Stimulated activated CD4-positive, alpha-beta T cell treated with anti-CD3 and anti-CD28 coated beads, TNF-alpha, amount 100 ng/mL, for 1 hour (primary cell): ENCODE measurements at regions not wholly inside any gene's neighbourhood (a gene's known extent, or its start where the extent isn't known, plus 50 kb on each side); places are given as distances from the start of the nearest gene placed in this dataset.

Experiments used
- DNase-seq, 3 donors: peaks; one replicate each; pipeline ENCODE4 v3.0.0-alpha.2; 2020; ENCODE audit warnings: low read depth in 3 of 3, low spot score in 1 of 3

DNA sequence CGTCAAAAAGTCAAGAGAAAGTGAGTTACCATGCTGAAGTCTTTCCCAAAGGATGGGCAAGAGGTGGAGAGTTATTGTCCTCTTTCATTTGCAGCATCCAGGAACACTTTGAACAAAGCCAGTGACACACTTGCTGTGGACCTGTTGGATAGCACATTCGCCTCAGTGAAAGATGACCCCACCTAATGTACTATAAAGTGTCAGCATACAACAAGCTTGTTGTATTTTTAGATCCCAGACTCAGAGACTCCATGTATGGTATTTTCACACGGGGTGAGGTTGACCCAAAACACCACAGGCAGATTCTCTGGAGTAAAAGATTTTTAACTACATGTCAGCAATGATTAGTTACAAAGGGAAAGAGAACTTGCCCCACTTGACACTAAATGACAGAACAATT lies 273.8 kb downstream of the PTBP2 start:
- no peak for DNase-seq

DNA sequence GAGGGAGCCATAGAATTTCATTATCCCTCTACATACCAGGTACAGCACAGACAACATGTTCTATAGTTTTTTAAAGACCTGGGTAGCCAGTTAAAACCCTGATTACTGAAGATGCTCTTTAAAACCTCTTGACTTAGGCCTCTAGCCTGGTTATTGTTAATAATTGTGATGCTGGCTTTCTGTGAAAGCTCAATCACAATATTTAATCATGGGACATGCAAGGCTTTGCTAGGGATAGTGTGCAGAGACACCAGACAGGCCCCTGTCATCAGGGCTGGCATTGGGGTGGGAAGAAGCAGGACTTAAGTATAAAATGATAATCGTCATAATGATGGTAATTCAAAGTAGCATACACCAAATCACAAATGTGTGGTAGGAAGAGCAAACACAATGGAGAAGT lies 274.4 kb downstream of the PTBP2 start:
- DNase-seq = no peak

GRCh38 chr1:96997717-96998116 lies 276.1 kb downstream of the PTBP2 start:
- DNase-seq = no peak

GRCh38 chr1:96998466-96998865 lies 276.9 kb downstream of the PTBP2 start:
- DNase-seq = no peak

GRCh38 chr1:96999191-96999590 lies 277.6 kb downstream of the PTBP2 start:
- no peak for DNase-seq

- no peak for DNase-seq
These were observed 282.5 kb downstream of the PTBP2 start for GRCh38 chr1:97004054-97004453.

- no peak for DNase-seq
These were observed 283.2 kb downstream of the PTBP2 start for GRCh38 chr1:97004743-97005142.

- DNase-seq = no peak
These were observed 284.6 kb downstream of the PTBP2 start for GRCh38 chr1:97006044-97006661.

DNA sequence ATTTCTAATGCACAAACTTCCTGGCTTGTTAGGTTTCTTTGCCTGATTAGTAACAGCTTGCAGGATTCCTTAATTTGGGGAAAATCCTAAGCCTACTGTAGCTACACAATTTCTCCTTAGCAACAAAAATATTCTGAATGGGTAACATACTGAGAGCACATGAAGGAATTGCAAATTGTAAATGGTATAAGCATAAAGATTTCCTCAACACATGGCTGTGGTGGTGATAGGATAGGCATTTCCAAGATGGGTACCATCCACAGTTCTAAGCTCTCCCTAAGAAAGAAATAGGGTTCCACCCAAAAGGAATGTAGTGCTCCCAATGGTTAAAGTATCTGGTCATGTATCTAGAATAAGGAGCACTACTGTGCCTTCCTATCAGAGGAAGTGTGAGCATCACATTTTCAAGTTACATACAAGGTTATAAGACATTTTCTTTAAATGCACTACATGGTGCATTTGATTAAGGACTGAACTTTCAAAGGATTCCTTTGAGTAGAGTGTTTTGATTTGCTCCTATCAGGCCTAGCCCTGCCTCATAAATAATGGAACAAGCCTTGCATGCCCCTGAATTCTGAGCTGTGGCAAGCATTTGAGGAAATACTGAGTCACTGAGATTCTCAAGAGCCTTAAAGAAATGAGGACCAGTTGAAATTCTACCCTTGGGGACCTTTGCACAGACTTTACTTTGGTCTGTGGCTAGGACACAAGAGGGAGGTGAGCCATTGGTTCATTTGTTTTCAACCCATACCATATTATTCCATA lies 286.4 kb downstream of the PTBP2 start:
- no peak for DNase-seq

DNA sequence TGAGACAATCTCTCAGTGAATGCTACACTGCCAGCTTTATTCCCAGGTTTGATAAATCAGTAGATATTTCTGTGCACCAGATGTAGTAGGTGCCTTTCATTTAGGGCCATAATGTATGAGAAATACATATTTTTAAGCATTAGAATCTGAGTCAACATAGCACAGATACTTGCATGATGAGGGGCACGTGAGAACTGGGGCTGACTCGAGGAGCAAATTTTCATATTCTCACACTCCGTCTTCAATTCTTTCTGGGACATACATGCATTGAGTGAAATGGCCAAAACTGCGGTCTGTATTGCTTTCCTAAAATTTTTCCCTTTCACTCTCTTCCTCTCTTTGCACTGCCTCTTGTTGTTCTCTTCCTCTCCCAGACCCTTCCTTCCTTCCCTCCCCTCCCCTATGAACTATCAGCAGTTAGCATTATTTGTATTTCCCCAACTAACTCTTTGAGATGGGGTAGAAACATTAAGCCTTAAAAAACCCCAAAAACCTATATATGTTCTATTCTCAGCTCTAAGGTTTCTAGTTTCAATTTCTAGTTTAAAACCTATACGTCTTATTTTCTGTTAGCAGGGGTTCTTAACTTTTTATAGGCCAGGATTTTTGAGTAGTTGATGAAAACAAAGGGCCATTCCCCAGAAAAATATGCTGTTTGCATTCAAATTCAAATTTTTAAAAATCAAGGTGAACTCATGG lies 289.1 kb downstream of the PTBP2 start:
- no peak for DNase-seq

- DNase-seq = no peak
These were observed 291.6 kb downstream of the PTBP2 start for GRCh38 chr1:97013136-97013535.

DNA sequence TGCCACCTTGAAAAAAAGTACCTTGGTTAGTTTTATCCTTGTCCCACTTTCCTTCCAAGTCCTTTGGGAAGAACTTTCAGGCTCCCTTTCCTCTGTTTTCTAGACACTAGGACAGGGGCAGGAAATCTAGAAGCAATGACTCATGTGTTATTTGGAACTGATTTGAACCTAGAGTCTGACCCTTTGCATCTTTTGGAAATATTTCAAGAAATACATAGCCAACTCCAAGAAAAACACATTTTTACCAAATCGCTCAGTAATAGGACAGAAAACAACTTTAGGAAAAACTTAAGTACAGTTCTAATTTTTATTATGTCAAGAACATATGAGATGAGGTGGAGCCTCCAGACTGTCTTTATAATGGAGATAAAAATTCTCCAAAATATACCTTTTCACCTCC lies 292.4 kb downstream of the PTBP2 start:
- no peak for DNase-seq

- DNase-seq = no peak
These were observed 292.8 kb downstream of the PTBP2 start for GRCh38 chr1:97014426-97014825.

DNA sequence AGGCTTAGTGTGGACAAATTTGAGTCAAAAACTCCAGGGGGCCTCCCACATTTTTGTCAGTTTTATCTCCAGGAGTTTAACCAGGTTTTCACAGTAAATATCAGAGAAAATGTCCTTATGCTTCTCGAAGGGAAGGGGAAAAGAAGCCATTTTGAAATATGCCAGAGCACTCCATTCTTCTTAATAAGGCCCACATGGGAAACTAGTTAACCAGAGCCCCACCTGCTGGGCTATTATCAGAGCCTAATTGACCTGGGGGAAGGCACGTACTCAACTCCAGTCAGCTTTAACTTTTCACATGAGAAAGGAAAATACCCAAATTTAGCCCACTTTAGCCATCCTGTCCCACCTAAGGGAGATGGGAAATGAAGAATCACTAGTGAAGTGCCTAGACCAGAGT lies 296.3 kb downstream of the PTBP2 start:
- DNase-seq = no peak
